Progenitor cell of endocrine pancreas (in vitro differentiated cells): ENCODE measurements at regions not wholly inside any gene's neighbourhood (a gene's known extent, or its start where the extent isn't known, plus 50 kb on each side); places are given as distances from the start of the nearest gene placed in this dataset.
"Not testable (repeated sequence)": the region's sequence is repeated elsewhere in the genome, so short reads cannot be mapped to it uniquely, and the experiment has no call there.

Experiments
- DNase-seq: peaks from one replicate; pipeline ENCODE4 v3.0.0; 2021; ENCODE audit warnings: low spot score; ENCODE audit not compliant: unreplicated experiment
- H3K27ac Mint-ChIP-seq: 2 replicates; pipeline ENCODE4 v1.8.0; 2021; ENCODE audit warnings: mild to moderate bottlenecking, moderate library complexity, mixed read lengths
- H3K27me3 Mint-ChIP-seq: 2 replicates; pipeline ENCODE4 v1.8.0; 2021; ENCODE audit warnings: mixed read lengths
- H3K36me3 Mint-ChIP-seq: 2 replicates; pipeline ENCODE4 v1.8.0; 2022; ENCODE audit warnings: mixed read lengths; ENCODE audit not compliant: insufficient read depth
- H3K4me1 Mint-ChIP-seq: 2 replicates; pipeline ENCODE4 v1.8.0; 2021; ENCODE audit warnings: low read depth, mixed read lengths
- H3K4me3 Mint-ChIP-seq: 2 replicates; pipeline ENCODE4 v1.8.0; 2021; ENCODE audit warnings: low read depth, mild to moderate bottlenecking, moderate library complexity, mixed read lengths
- H3K9me3 Mint-ChIP-seq: 2 replicates; pipeline ENCODE4 v1.8.0; 2021; ENCODE audit warnings: low read depth, mixed read lengths
- CTCF ChIP-seq: fragments of 200-600 bp; sonication (generic); IDR thresholded peaks from one replicate; pipeline ENCODE4 v1.5.0; 2021; ENCODE audit warnings: antibody characterized with exemption, mild to moderate bottlenecking; ENCODE audit not compliant: unreplicated experiment

- H3K9me3 Mint-ChIP-seq, result no peaks in the 10 kb centered on the region
- no peak overlapping the region for H3K27ac Mint-ChIP-seq
- peaks cover 19% of the 10 kb centered on the region for H3K4me1 Mint-ChIP-seq
- no peak for DNase-seq
- TF ChIP-seq CTCF, result no peak
- no peak overlapping the region for H3K4me3 Mint-ChIP-seq
- no peaks in the 10 kb centered on the region for H3K27me3 Mint-ChIP-seq
- no peaks in the 10 kb centered on the region for H3K36me3 Mint-ChIP-seq
These were observed 102.2 kb upstream of the ELMO1 start for GRCh38 chr7:37550872-37551271.

GRCh38 chr7:37552030-37552429 is 103.4 kb upstream of the ELMO1 start:
- Mint-ChIP-seq H3K9me3 (no peaks in the 10 kb centered on the region), H3K4me3 (no peak overlapping the region), H3K27ac (peak overlapping the region; percentile 0), H3K27me3 (no peaks in the 10 kb centered on the region), H3K4me1 (peaks cover 19% of the 10 kb centered on the region), H3K36me3 (no peaks in the 10 kb centered on the region)
- no peak for DNase-seq
- no peak for TF ChIP-seq CTCF

DNA sequence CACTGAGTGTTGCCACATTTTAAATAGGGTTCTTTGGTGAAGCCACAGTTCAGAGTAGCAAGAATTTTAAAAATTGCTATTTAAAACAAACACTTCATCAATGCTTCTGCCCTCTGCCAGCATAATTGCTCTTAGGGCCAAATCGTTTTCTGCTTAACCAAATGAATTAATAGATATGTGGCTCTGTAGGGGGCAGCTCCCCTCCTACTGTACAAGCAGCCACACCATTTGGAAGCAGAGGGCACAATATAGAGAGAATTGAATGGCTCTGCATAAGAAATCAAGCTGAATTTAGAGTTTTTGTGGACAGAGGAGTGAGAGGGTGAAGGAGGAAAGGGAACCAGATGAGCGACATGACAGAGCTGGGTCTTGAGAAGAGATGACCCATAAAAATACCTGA is 103.8 kb upstream of the ELMO1 start:
- H3K36me3 Mint-ChIP-seq, H3K4me3 Mint-ChIP-seq, DNase-seq, H3K27me3 Mint-ChIP-seq, H3K9me3 Mint-ChIP-seq: not testable (repeated sequence)
- Mint-ChIP-seq H3K27ac (peak overlapping the region; percentile 85), H3K4me1 (peaks cover 19% of the 10 kb centered on the region)

- no peak for TF ChIP-seq CTCF
These were observed 106.9 kb upstream of the ELMO1 start for GRCh38 chr7:37555528-37555927.

DNA sequence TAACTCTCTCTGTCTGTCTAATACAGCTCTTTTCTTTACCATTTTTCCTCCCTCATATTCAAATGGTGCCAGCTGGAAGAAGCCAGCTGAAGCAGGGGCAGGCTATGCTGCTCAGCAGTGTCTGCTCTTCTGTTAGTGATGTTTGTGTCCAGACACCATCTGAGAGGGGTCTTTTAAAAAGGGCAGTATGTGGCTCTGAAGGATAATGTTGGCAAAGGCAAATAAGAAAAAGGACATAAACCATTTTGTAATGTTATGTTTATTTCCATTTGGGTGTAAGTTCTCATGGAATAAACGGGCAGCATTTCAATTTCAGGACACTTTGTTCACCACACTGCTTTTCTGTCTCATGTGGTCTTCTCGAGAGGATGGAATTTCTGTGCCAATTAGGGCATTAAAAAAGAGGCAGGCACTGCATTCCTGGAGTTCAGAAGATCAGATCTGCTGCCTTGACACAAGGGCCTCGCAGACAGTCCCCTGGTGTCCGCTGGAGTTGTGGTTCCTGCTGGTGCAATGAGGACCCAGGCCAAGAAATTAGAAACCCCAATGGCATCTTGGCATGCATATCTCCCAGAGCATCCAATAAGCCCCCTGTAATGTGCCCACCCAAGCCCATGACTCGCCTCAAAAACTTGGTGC is 109.0 kb upstream of the ELMO1 start:
- H3K4me1 Mint-ChIP-seq, result no peaks in the 10 kb centered on the region
- no peaks in the 10 kb centered on the region for H3K9me3 Mint-ChIP-seq
- no peak overlapping the region for H3K4me3 Mint-ChIP-seq
- no peaks in the 10 kb centered on the region for H3K36me3 Mint-ChIP-seq
- TF ChIP-seq CTCF, result no peak
- H3K27ac Mint-ChIP-seq, result no peak overlapping the region
- DNase-seq, result no peak
- H3K27me3 Mint-ChIP-seq, result peaks cover 6% of the 10 kb centered on the region

More at GRCh38 chr7:37555528-37555927, 106.9 kb upstream of the ELMO1 start:
- H3K4me3 Mint-ChIP-seq, result no peak overlapping the region
- no peaks in the 10 kb centered on the region for H3K9me3 Mint-ChIP-seq
- no peak for DNase-seq
- H3K36me3 Mint-ChIP-seq, result no peaks in the 10 kb centered on the region
- H3K27ac Mint-ChIP-seq, result no peak overlapping the region
- H3K4me1 Mint-ChIP-seq, result peaks cover 10% of the 10 kb centered on the region
- H3K27me3 Mint-ChIP-seq, result peaks cover 6% of the 10 kb centered on the region
